Fibroblast of skin of scalp (primary cell): ENCODE measurements at regions not wholly inside any gene's neighbourhood (a gene's known extent, or its start where the extent isn't known, plus 50 kb on each side); places are given as distances from the start of the nearest gene placed in this dataset.

ENCODE experiments used
- DNase-seq: peaks from one replicate; pipeline ENCODE4 v3.0.0-alpha.2; 2013

- DNase-seq: no peak
These were observed 81.7 kb upstream of the MAFB start for GRCh38 chr20:40770564-40771307.

GRCh38 chr20:40771308-40771610, 82.2 kb upstream of the MAFB start:
- no peak for DNase-seq

- DNase-seq: no peak
These were observed 82.9 kb upstream of the MAFB start for GRCh38 chr20:40771848-40772511.

GRCh38 chr20:40773376-40773775, 84.3 kb upstream of the MAFB start:
- DNase-seq: no peak

GRCh38 chr20:40774252-40774651, 85.2 kb upstream of the MAFB start:
- DNase-seq: no peak

GRCh38 chr20:40775561-40776146, 86.6 kb upstream of the MAFB start:
- no peak for DNase-seq

GRCh38 chr20:40776466-40777457, 87.7 kb upstream of the MAFB start:
- DNase-seq: no peak

- no peak for DNase-seq
These were observed 88.6 kb upstream of the MAFB start for GRCh38 chr20:40777653-40778052.

- no peak for DNase-seq
These were observed 90.0 kb upstream of the MAFB start for GRCh38 chr20:40778894-40779496.

- DNase-seq: no peak
These were observed 92.4 kb upstream of the MAFB start for GRCh38 chr20:40781327-40782042.

GRCh38 chr20:40782043-40782368, 93.0 kb upstream of the MAFB start:
- DNase-seq: no peak

- no peak for DNase-seq
These were observed 96.3 kb upstream of the MAFB start for GRCh38 chr20:40785346-40785745.

- no peak for DNase-seq
These were observed 97.3 kb upstream of the MAFB start for GRCh38 chr20:40786336-40786735.

- DNase-seq: no peak
These were observed 98.9 kb upstream of the MAFB start for GRCh38 chr20:40787941-40788340.

- peak; percentile 5 for DNase-seq
These were observed 108.4 kb upstream of the MAFB start for GRCh38 chr20:40797425-40797824.

- DNase-seq: no peak
These were observed 109.0 kb upstream of the MAFB start for GRCh38 chr20:40798066-40798465.

GRCh38 chr20:40802886-40803285, 113.8 kb upstream of the MAFB start:
- no peak for DNase-seq

- DNase-seq: no peak
These were observed 114.3 kb upstream of the MAFB start for GRCh38 chr20:40803381-40803780.

GRCh38 chr20:40805592-40805991, 116.6 kb upstream of the MAFB start:
- DNase-seq: no peak

- DNase-seq: no peak
These were observed 118.1 kb upstream of the MAFB start for GRCh38 chr20:40806929-40807820.

GRCh38 chr20:40807821-40808170, 118.8 kb upstream of the MAFB start:
- DNase-seq: no peak
